DND-41 (cell line): ENCODE measurements at regions not wholly inside any gene's neighbourhood (a gene's known extent, or its start where the extent isn't known, plus 50 kb on each side); places are given as distances from the start of the nearest gene placed in this dataset.

Experiments
- ATAC-seq: fragments of 200-7000 bp; cut with Tn5 transposase; 3 replicates; pipeline ENCODE4 v1.9.1; 2021; ENCODE audit warnings: low read depth; ENCODE audit not compliant: insufficient read depth
- DNase-seq: peaks from one replicate; pipeline ENCODE4 v3.0.0-alpha.2; 2020
- H2AFZ ChIP-seq: 2 replicates; pipeline ENCODE4 v1.6.0; 2012; ENCODE audit warnings: low read depth, low read length
- H3K27ac ChIP-seq: 2 replicates; pipeline ENCODE4 v1.5.1; 2012; ENCODE audit warnings: low read length, inconsistent platforms
- H3K27me3 ChIP-seq: fragments of 200-600 bp; sonication (generic); 2 replicates; pipeline ENCODE4 v1.6.0; 2012; ENCODE audit warnings: low read length, mild to moderate bottlenecking, inconsistent platforms; ENCODE audit not compliant: insufficient read depth, poor library complexity
- H3K36me3 ChIP-seq: 2 replicates; pipeline ENCODE4 v1.5.1; 2012; ENCODE audit warnings: low read length, inconsistent platforms; ENCODE audit not compliant: insufficient read depth
- H3K4me1 ChIP-seq: 2 replicates; pipeline ENCODE4 v1.5.1; 2012; ENCODE audit warnings: mild to moderate bottlenecking, low read length; ENCODE audit not compliant: insufficient read depth
- H3K4me2 ChIP-seq: 2 replicates; pipeline ENCODE4 v1.6.0; 2012; ENCODE audit warnings: mild to moderate bottlenecking, moderate library complexity, low read length, inconsistent platforms; ENCODE audit not compliant: insufficient read depth
- H3K4me3 ChIP-seq, 2 experiments: fragments of 200-600 bp in 1 of 2; shearing (Covaris generic) in 1 of 2; 2 replicates each; pipeline ENCODE4 v1.5.1; 2012 to 2016; ENCODE audit warnings: inconsistent platforms in 2 of 2, low read length in 2 of 2, mild to moderate bottlenecking in 2 of 2, low read depth in 1 of 2, moderate library complexity in 1 of 2
- H3K79me2 ChIP-seq: 2 replicates; pipeline ENCODE4 v1.6.0; 2012; ENCODE audit warnings: low read length, inconsistent platforms; ENCODE audit not compliant: insufficient read depth
- H3K9ac ChIP-seq: 2 replicates; pipeline ENCODE4 v1.6.0; 2012; ENCODE audit warnings: low read depth, mild to moderate bottlenecking, inconsistent platforms, low read length, moderate library complexity
- H3K9me3 ChIP-seq: 2 replicates; pipeline ENCODE4 v1.5.1; 2012; ENCODE audit warnings: low read length, moderate library complexity, mild to moderate bottlenecking, inconsistent platforms; ENCODE audit not compliant: insufficient read depth, severe bottlenecking
- H4K20me1 ChIP-seq: 2 replicates; pipeline ENCODE4 v1.6.0; 2012; ENCODE audit warnings: low read length; ENCODE audit not compliant: insufficient read depth
- EZH2 ChIP-seq: IDR thresholded peaks from 3 replicates; pipeline ENCODE4 v1.6.1; 2012; ENCODE audit warnings: borderline replicate concordance, low read depth, mild to moderate bottlenecking, moderate library complexity, low read length, inconsistent platforms; ENCODE audit not compliant: severe bottlenecking
- TF ChIP-seq, protein P1 (sequence below): IDR thresholded peaks from 2 replicates; pipeline ENCODE4 v1.5.1; 2012; ENCODE audit warnings: borderline replicate concordance, low read length, moderate library complexity, mild to moderate bottlenecking; ENCODE audit not compliant: poor library complexity, severe bottlenecking; ENCODE audit errors: extremely low read depth

- Histone ChIP-seq H4K20me1 (no peaks in the 10 kb centered on the region), H3K27ac (no peak overlapping the region), H3K4me2 (no peak overlapping the region), H3K9me3 (no peaks in the 10 kb centered on the region), H2AFZ (no peak overlapping the region), H3K4me1 (no peaks in the 10 kb centered on the region), H3K36me3 (no peaks in the 10 kb centered on the region), H3K79me2 (no peaks in the 10 kb centered on the region), H3K4me3 (no peak overlapping the region), H3K9ac (no peak overlapping the region), H3K27me3 (no peaks in the 10 kb centered on the region)
- no peak for ATAC-seq
- DNase-seq = no peak
- TF ChIP-seq, protein P1, sequence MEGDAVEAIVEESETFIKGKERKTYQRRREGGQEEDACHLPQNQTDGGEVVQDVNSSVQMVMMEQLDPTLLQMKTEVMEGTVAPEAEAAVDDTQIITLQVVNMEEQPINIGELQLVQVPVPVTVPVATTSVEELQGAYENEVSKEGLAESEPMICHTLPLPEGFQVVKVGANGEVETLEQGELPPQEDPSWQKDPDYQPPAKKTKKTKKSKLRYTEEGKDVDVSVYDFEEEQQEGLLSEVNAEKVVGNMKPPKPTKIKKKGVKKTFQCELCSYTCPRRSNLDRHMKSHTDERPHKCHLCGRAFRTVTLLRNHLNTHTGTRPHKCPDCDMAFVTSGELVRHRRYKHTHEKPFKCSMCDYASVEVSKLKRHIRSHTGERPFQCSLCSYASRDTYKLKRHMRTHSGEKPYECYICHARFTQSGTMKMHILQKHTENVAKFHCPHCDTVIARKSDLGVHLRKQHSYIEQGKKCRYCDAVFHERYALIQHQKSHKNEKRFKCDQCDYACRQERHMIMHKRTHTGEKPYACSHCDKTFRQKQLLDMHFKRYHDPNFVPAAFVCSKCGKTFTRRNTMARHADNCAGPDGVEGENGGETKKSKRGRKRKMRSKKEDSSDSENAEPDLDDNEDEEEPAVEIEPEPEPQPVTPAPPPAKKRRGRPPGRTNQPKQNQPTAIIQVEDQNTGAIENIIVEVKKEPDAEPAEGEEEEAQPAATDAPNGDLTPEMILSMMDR = no peak
- TF ChIP-seq EZH2 = no peak
Measured at GRCh38 chr11:100612766-100613165, 74.3 kb upstream of the ARHGAP42 start.

DNA sequence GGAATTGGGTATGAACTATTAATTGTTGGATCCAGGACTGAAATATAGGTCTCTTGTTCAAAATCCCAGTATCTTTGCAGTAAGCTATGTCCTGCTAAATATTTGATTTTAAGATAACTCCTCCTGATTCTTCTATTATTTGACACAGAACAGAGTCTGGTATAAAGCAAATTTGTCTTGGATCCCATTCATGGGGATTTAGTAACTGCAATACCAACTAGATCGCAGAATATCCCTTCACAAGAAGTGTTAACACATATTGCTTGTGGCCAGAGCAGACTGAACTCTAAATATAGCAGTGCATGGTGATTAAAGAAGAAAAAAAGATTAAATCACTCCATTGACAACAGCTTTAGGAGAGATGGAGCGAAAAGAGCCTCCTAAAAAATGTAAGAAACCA is 68.2 kb upstream of the ARHGAP42 start:
- Histone ChIP-seq H3K4me3 (no peak overlapping the region), H3K4me1 (no peaks in the 10 kb centered on the region), H2AFZ (no peak overlapping the region), H3K27me3 (no peaks in the 10 kb centered on the region), H4K20me1 (no peaks in the 10 kb centered on the region), H3K4me2 (no peak overlapping the region), H3K27ac (no peak overlapping the region), H3K9me3 (peaks cover 7% of the 10 kb centered on the region), H3K79me2 (no peaks in the 10 kb centered on the region), H3K9ac (no peak overlapping the region), H3K36me3 (no peaks in the 10 kb centered on the region)
- DNase-seq (no peak), ATAC-seq (no peak)
- TF ChIP-seq, protein P1 = no peak
- no peak for TF ChIP-seq EZH2

DNA sequence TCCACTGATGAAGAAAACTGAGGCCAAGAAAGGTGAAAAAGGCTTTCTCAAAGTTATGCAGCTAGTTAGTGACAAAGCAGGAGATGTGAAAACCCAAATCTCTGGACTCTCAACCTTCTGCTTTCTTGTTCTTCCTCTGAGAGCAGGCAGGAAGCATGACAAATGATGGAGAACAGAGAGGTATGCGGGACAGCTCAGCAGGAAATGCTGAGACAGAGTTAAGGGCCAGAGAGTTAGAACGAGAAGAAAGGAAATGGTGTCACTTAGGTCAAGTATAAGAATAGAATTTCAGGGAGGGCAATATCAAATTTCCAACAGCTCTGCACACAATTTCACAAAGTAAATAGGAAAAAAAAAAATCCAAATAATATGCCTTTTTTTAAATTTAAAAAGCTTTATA is 67.6 kb upstream of the ARHGAP42 start:
- Histone ChIP-seq H3K27ac (no peak overlapping the region), H3K27me3 (no peaks in the 10 kb centered on the region), H3K9me3 (peaks cover 11% of the 10 kb centered on the region), H3K4me2 (no peak overlapping the region), H4K20me1 (no peaks in the 10 kb centered on the region), H3K9ac (no peak overlapping the region), H3K4me3 (no peak overlapping the region), H3K79me2 (no peaks in the 10 kb centered on the region), H2AFZ (no peak overlapping the region), H3K36me3 (no peaks in the 10 kb centered on the region), H3K4me1 (no peaks in the 10 kb centered on the region)
- DNase-seq = no peak
- ATAC-seq = no peak
- TF ChIP-seq, protein P1 = no peak
- no peak for TF ChIP-seq EZH2

- DNase-seq = no peak
- Histone ChIP-seq H3K4me1 (no peaks in the 10 kb centered on the region), H2AFZ (no peak overlapping the region), H3K9ac (no peak overlapping the region), H3K4me2 (no peak overlapping the region), H3K79me2 (no peaks in the 10 kb centered on the region), H3K27me3 (no peaks in the 10 kb centered on the region), H3K9me3 (peaks cover 11% of the 10 kb centered on the region), H3K4me3 (no peak overlapping the region), H3K36me3 (no peaks in the 10 kb centered on the region), H4K20me1 (no peaks in the 10 kb centered on the region), H3K27ac (no peak overlapping the region)
- ATAC-seq = no peak
- no peak for TF ChIP-seq EZH2
- TF ChIP-seq, protein P1 = no peak
Measured at GRCh38 chr11:100622404-100622803, 64.7 kb upstream of the ARHGAP42 start.
